ENCODE measurements at regions not wholly inside any gene's neighbourhood (a gene's known extent, or its start where the extent isn't known, plus 50 kb on each side); places are given as distances from the start of the nearest gene placed in this dataset.

DNA sequence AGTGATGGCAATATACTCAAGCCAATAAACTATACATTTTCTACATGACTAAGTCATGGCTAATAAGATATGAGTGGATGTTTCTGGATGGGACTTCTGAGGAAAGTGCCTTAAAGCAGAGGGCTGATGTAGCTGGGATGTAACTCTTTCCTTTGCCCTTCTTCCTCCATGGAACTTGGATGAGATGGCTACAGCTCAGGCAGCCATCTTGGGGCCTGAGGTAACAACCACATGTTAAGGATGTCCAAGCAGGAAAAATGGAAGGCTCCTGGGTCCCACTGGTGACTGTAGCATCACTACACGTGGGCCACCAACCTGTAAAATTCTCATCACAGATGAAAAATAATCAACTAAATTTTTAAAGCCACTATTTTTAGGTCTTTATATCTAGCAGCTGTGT lies 54.4 kb upstream of the GRIP1 start:
- no peak for DNase-seq (ENCODE audit: low spot score)
- TF ChIP-seq, protein P1, sequence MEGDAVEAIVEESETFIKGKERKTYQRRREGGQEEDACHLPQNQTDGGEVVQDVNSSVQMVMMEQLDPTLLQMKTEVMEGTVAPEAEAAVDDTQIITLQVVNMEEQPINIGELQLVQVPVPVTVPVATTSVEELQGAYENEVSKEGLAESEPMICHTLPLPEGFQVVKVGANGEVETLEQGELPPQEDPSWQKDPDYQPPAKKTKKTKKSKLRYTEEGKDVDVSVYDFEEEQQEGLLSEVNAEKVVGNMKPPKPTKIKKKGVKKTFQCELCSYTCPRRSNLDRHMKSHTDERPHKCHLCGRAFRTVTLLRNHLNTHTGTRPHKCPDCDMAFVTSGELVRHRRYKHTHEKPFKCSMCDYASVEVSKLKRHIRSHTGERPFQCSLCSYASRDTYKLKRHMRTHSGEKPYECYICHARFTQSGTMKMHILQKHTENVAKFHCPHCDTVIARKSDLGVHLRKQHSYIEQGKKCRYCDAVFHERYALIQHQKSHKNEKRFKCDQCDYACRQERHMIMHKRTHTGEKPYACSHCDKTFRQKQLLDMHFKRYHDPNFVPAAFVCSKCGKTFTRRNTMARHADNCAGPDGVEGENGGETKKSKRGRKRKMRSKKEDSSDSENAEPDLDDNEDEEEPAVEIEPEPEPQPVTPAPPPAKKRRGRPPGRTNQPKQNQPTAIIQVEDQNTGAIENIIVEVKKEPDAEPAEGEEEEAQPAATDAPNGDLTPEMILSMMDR (IDR thresholded peaks at IDR 0.05; ENCODE audit: extremely low read depth, insufficient read depth, missing control alignments): no peak
- in situ Hi-C loops (cut with MboI; ENCODE audit: low pct_unique_long_range_greater_than_20kb, low sequenced_read_pairs, unreplicated experiment): no loop called here

GRCh38 chr12:66733839-66734238 lies 55.0 kb upstream of the GRIP1 start:
- in situ Hi-C loops (cut with MboI; ENCODE audit: low pct_unique_long_range_greater_than_20kb, low sequenced_read_pairs, unreplicated experiment): no loop called here
- TF ChIP-seq, protein P1 (IDR thresholded peaks at IDR 0.05; ENCODE audit: extremely low read depth, insufficient read depth, missing control alignments): no peak
- DNase-seq (ENCODE audit: low spot score): no peak

GRCh38 chr12:66735275-66735674 lies 56.4 kb upstream of the GRIP1 start:
- TF ChIP-seq, protein P1 (IDR thresholded peaks at IDR 0.05; ENCODE audit: extremely low read depth, insufficient read depth, missing control alignments): no peak
- DNase-seq (ENCODE audit: low spot score): no peak
- in situ Hi-C loops (cut with MboI; ENCODE audit: low pct_unique_long_range_greater_than_20kb, low sequenced_read_pairs, unreplicated experiment): no loop called here

DNA sequence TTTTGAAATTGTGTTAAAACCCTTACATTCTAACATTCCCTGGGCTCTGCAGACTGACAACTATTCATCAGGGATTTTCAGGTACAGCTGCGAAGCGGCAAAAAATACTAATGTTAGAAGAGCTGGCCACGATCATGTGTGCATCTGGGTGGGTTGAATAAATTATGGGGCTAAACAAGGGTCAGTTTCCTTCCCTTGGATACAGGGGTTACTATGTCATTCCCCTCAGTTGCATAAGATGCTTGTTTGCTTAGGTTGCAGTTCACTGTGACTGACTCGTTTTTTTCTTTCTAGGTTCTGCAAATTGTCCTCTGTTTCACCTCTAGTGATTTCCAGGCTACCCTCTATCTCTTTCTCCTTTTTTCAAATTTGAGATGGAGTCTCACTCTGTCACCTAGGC lies 58.1 kb upstream of the GRIP1 start:
- TF ChIP-seq, protein P1 (IDR thresholded peaks at IDR 0.05; ENCODE audit: extremely low read depth, insufficient read depth, missing control alignments): no peak
- DNase-seq (ENCODE audit: low spot score): no peak

DNA sequence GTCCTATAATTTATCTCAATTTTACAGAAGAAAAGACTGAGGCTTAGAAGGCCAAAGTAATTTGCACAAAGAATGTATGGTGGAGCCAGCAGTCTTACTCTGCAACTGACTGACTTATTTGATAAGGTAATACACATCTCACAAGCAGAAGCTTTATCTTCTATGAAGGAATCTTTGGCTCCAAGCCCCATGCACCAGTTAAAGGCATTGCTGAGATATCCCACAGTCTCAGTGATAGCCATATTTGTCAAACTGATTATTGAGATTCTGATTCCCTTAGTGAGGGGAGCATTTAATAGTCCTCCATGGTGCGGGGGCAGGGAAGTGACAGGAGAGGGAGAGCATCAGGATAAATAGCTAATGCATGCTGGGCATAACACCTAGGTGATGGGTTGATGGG lies 60.4 kb upstream of the GRIP1 start:
- no peak for DNase-seq (ENCODE audit: low spot score)
- TF ChIP-seq, protein P1 (IDR thresholded peaks at IDR 0.05; ENCODE audit: extremely low read depth, insufficient read depth, missing control alignments): no peak
- in situ Hi-C loops (cut with MboI; ENCODE audit: low pct_unique_long_range_greater_than_20kb, low sequenced_read_pairs, unreplicated experiment): no loop called here

More for the DNA sequence above, 58.1 kb upstream of the GRIP1 start:
- in situ Hi-C loops (cut with MboI; ENCODE audit: low pct_unique_long_range_greater_than_20kb, low sequenced_read_pairs, unreplicated experiment): no loop called here

GRCh38 chr12:66739940-66740651 lies 61.2 kb upstream of the GRIP1 start:
- no peak for DNase-seq (ENCODE audit: low spot score)
- in situ Hi-C loops (cut with MboI; ENCODE audit: low pct_unique_long_range_greater_than_20kb, low sequenced_read_pairs, unreplicated experiment): no loop called here
- TF ChIP-seq, protein P1 (IDR thresholded peaks at IDR 0.05; ENCODE audit: extremely low read depth, insufficient read depth, missing control alignments): no peak
